GM12872 (cell line): ENCODE measurements at regions not wholly inside any gene's neighbourhood (a gene's known extent, or its start where the extent isn't known, plus 50 kb on each side); places are given as distances from the start of the nearest gene placed in this dataset.

Experiments
- TF ChIP-seq, protein P1 (sequence below): IDR thresholded peaks from 3 replicates; pipeline ENCODE4 v1.5.1; 2011; ENCODE audit warnings: low read depth, mild to moderate bottlenecking, low read length, moderate library complexity; ENCODE audit not compliant: insufficient read depth

DNA sequence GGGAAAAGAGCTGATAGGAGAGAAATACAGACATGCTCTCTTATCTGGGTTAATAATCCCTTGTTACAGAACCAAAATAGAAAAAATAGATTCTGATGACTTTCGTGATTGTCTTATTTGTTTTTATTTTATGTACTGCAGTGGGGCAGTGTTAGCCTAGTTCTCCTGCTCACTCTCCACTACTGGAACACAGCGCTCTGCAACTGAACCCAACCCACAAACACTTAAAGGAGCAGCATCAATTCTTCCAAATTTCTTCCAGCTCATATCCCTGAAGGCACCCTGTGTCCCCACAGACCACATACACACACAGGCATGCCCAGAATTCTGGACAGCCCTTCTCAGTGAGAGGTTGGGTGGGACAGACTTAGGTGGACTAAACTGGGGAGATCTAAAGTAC lies 160.6 kb downstream of the SS18 start:
- TF ChIP-seq, protein P1, sequence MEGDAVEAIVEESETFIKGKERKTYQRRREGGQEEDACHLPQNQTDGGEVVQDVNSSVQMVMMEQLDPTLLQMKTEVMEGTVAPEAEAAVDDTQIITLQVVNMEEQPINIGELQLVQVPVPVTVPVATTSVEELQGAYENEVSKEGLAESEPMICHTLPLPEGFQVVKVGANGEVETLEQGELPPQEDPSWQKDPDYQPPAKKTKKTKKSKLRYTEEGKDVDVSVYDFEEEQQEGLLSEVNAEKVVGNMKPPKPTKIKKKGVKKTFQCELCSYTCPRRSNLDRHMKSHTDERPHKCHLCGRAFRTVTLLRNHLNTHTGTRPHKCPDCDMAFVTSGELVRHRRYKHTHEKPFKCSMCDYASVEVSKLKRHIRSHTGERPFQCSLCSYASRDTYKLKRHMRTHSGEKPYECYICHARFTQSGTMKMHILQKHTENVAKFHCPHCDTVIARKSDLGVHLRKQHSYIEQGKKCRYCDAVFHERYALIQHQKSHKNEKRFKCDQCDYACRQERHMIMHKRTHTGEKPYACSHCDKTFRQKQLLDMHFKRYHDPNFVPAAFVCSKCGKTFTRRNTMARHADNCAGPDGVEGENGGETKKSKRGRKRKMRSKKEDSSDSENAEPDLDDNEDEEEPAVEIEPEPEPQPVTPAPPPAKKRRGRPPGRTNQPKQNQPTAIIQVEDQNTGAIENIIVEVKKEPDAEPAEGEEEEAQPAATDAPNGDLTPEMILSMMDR: no peak

- TF ChIP-seq, protein P1: no peak
Measured at GRCh38 chr18:25927830-25928229, 162.6 kb downstream of the SS18 start.

DNA sequence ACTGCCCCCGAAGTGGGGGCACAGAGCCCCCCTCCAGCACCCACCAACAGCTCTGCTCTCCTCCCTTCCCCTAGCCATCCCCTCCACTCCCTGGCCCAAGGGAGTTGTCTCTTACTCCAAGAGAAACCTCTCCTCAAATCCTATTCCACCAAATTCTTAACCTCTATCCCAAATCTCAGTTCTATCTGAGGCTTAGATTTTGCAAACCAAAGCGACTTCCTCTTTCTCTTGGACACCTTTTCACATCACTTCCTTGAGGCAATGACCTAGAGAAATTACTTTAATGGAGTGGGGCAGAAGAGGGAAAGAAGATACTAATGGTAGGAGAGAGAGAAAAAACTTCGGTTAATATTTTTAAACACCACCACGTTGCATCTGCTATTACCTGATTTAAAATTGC lies 167.2 kb downstream of the SS18 start:
- TF ChIP-seq, protein P1: no peak

- TF ChIP-seq, protein P1: peak; percentile 81
Measured at GRCh38 chr18:25921677-25922421, 168.6 kb downstream of the SS18 start.

- TF ChIP-seq, protein P1: peak; percentile 34; the same call in 2 of the 3 replicates
Measured at GRCh38 chr18:25915907-25916306, 174.5 kb downstream of the SS18 start.

- TF ChIP-seq, protein P1: no peak
Measured at GRCh38 chr18:25898965-25899364, 191.4 kb downstream of the SS18 start.

DNA sequence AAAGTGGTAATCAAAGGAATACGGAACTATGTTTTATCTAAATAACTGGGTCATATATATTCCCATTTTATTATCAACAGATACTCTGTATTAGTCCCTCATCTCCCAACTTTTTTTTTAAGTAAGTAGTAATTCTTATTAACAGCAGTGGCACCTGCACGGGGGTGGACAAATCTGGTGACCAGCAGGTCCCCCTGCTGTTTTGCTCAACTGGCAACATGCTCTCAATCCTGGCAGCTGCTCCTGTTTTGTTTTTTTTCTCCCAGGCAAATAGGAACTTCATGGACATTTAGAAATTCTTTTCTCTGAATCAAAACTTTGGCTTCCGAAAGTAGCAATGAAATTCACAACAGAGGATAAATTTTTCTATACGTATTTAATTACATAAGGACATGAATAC lies 193.5 kb downstream of the SS18 start:
- TF ChIP-seq, protein P1: no peak
